ENCODE measurements at regions not wholly inside any gene's neighbourhood (a gene's known extent, or its start where the extent isn't known, plus 50 kb on each side); places are given as distances from the start of the nearest gene placed in this dataset.

DNA sequence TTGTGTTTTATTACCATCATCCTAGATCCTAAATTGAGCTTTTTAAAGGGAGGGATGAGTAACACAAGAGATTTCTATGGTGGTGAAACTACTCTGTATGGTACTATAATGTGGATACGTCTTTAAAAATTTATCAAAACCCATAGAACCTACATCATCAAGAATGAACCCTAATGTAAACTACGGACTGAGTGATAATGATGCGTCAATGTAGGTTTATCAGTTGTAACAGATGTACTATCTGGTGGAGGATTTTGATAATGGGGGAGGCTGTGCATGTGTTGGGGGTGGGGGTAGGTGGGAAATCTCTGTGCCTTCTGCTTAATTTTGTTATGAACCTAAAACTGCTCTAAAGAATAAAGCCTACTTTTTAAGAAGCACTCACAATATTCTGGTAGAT lies 724.1 kb upstream of the SOX9 start:
- no peak for DNase-seq (ENCODE audit: low spot score)

DNA sequence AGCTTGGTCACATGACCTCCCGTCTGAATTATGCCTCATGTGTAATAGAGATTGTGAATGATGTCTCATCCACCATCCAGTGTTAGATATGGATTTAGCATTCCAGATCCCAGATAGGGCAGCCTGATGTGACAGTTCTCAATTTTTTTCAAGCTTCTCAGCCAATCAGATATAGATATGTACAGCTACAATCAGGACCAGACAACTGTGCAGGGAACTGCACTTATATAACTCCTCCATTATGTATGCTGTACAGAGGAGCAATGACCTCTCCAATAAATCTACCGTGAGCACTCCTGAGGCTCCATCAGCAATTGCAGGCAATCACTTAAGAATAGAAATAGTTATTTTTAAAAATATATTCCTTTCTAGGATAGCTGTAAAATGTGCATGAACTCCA lies 722.8 kb upstream of the SOX9 start:
- DNase-seq (ENCODE audit: low spot score), result no peak

DNA sequence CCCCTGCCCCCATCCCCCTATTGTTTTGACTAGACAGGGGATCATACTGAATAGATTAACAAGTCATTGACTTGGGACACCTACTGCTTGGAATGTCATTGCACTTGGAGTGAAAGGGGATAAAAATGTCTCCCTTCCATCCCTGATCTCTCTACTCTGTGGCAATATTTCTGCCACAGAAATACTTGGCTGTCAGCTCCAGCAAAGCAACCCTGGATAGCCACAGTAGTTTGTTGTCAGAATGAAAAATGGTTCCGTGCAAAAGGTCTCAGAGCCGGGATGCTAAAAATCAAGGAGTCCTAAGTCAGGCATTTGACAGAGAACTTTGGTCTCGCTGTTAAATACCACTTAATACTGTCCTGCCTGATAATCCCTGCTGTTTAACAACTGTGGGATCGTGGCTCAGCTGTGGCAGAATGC lies 722.0 kb upstream of the SOX9 start:
- no peak for DNase-seq (ENCODE audit: low spot score)

DNA sequence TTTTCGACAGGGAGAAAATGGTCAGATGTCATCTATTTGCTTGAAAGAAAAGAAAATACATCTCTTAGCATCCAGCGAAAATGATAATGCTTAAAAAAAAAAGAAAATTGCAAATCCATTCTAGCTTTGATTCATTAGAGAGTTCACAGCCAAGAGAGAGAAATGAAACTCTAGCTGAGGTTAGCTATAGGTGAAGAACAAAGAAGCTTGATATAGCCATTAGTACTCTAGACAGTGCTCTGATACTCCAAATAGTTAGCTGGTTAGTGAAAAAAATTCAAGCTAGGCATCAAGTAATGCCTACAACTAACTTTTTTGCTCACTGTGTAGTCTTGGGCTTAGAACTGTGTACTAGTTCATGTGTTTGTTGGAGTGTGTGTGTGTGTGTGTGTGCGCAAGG lies 721.6 kb upstream of the SOX9 start:
- no peak for DNase-seq (ENCODE audit: low spot score)

DNA sequence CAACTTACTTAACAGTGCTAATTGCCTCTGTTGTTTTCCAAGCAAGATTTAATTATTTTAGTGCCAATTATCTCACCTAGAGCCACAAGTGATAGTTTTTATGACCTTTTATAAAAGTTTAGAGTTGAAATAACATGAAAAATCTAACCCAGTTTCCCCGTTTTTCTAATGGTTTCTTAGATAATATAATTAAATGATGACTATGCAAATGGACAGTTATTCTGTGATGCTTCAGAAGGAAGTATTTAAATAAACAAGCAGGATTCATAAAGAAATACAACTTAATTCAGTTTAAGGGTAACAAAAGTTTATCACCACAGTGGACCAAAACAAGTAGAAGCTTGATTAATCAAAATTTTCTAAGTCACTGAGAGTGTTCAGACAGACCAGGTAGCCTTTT lies 721.2 kb upstream of the SOX9 start:
- DNase-seq (ENCODE audit: low spot score), result no peak

DNA sequence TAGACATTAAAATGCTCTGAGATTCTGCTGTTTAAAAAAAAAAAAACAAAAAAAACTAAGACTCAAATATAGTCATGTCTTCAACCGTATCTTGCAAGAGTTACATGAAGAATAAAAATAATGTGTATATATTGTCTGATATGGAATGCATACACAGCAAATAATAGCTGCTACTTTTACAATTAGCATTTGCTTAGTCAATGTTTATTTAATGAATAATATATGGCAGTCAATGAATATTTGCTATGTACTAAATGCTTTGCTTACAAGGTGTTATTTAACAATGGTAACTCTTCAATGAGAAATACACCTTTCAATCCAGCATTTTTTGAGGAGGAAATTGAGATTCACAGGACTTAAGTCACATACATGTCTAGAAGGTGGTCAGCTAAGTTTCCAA lies 718.8 kb upstream of the SOX9 start:
- DNase-seq (ENCODE audit: low spot score), result no peak

DNA sequence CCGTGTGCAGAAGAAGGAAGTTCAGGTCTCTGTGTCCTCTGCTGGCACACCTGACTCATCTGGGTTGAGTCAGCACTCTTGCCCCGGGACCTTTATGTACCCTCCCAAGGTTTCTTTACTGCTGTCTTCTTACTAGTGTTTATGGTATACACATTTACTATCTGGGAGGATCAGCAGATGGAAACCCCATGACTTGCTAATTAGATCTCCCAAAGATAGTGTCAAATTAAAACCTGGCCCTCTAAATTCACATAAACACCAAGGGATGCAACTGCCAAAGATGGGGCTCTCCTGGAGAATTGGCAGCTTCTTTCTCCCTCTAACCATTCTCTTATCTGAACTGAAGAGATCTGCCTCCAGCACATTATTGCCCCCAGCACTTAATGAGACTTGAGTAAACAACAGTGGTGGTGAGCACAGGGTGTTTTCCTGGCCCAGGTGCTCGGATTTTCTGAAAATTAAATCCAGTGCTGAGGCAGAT lies 718.1 kb upstream of the SOX9 start:
- no peak for DNase-seq (ENCODE audit: low spot score)

DNA sequence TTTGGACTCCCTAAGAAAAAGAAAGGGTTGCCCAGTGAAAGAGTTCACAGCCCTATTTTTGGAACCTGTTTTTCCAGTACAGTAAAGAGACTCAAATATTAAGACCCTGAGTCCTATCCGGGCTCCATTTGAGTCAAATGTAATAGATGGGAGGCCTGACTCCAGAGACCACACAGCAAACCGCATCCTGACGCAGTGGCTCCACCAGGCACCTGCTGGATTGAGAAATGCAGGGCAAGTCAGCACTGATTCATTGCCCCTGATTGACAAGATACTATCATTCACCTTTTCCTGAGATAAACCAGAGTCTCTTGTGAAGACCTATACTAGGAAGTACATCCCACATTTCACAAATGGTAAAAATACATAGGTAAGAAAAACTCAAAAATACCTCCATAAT lies 715.7 kb upstream of the SOX9 start:
- DNase-seq (ENCODE audit: low spot score), result no peak

DNA sequence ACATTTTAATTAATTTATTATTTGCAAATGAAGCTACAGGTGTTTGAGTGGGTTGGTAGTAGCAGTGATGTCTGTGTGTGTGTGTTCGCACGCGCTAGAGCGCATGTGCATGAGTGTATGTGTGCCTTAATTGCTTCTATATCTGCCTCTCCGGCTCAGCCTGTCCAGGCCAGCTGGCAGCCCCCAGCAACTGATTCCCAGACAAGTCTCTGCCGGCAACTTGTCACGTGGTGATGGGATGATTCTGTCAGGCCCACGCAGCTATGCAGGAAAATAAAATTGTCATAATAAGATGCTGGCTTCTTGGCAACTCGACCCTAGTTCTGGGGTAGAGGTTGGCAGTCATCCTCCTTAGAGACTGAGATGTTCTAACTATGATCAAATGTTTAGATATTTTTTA lies 712.8 kb upstream of the SOX9 start:
- no peak for DNase-seq (ENCODE audit: low spot score)

DNA sequence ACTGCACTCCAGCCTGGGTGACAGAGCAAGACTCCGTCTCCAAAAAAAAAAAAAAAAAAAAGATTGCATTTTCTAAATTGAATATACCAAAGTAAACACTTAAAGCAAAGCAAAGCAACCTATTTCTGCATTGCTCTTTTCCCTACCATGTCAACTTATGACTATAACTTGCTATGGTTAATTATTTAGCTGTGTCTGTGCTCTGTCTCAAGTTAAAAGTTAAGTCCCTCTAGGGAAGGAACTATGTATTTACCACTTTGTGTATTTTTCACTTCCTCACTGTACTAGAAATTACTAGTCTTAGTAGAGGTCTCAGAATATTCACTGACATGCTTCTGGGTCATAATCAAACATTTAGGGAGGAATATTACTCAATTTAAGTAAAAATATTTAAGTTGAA lies 711.7 kb upstream of the SOX9 start:
- no peak for DNase-seq (ENCODE audit: low spot score)

DNA sequence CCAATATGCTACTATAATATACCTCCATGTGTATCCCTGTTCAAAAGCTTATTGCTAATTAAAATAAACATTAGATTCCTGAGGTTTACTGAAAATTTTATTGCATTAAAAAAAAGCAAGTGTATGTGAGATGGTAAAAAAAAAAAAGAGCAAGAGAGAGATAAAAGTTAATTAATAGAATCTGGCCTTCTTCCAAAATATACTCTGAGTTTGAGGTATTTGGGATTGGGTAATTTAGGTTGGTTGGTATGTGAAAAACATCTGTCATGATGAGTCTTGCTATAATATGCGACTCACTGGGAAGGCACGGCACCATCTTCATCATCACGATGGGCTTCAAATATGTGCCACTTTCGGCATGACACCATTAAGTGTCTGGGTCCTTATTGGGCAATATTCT lies 711.1 kb upstream of the SOX9 start:
- DNase-seq (ENCODE audit: low spot score), result no peak

DNA sequence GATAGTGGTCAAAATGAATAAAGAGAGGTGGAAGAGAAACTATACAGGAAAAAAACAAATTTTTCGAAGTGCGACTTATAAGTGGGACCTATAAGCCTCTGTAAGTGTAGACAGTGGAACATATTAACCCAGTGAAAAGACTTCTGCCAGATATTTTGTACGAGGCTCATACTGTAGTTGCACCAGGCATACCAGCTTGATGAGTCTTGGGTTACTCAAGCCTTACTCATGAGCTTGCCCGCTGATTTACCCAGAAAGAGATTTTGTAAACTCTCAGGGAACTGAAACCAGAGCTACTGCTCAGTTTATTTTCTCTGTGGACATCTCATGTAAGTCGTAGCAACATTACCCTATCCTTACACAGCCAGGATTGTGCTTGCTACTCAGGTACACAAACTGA lies 708.0 kb upstream of the SOX9 start:
- DNase-seq (ENCODE audit: low spot score), result no peak

DNA sequence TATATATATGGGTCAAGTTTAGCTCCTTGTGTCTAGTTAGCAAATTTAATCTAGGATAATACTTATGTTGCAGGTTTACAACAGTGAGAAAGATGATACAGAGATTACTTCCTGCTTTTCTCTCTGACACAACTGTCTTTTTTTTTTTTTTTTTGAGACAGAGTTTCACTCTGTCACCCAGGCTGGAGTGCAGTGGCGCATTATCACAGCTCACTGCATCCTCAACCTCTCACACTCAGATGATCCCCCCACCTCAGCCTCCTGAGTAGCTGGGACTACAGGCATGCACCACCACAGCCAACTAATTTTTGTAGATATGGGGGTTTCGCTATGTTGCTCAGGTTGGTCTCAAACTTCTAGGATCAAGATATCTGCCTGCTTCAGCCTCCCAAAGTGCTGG lies 706.9 kb upstream of the SOX9 start:
- DNase-seq (ENCODE audit: low spot score), result no peak

DNA sequence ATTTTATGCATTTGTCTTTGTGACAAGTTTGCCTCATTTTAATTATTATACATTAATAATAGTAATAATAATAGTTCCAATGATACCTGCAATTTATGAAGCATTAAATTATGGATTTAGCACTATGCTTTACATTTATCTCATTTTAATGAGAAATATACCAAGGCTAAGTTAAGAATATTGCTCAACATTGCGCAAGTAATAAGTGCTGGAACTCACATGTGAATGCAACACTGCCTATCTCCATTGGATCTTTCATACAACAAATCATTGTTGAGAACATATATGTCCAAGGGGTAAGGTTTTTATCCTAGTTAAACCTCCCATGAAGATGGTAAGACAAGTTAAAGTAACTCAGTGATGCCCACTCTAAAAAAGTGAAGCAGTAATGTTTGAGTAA lies 703.7 kb upstream of the SOX9 start:
- no peak for DNase-seq (ENCODE audit: low spot score)

DNA sequence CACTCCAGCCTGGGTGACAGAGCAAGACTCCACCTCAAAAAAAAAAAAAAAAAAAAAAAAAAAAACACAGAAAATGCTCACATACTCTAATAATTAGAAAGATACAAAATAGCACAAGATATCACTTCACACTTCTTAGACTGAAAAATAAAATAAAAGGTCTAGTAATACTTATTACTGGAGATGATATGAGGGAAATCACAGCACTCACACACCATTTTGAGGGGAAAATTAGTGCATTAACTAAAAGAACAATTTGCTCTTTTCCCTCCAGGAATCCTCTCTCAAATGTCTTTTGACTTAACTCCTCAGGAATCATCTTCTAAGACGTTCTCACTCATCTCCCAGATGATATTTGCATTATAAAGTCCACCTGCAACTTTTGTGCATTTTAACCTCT lies 697.9 kb upstream of the SOX9 start:
- DNase-seq (ENCODE audit: low spot score), result no peak

DNA sequence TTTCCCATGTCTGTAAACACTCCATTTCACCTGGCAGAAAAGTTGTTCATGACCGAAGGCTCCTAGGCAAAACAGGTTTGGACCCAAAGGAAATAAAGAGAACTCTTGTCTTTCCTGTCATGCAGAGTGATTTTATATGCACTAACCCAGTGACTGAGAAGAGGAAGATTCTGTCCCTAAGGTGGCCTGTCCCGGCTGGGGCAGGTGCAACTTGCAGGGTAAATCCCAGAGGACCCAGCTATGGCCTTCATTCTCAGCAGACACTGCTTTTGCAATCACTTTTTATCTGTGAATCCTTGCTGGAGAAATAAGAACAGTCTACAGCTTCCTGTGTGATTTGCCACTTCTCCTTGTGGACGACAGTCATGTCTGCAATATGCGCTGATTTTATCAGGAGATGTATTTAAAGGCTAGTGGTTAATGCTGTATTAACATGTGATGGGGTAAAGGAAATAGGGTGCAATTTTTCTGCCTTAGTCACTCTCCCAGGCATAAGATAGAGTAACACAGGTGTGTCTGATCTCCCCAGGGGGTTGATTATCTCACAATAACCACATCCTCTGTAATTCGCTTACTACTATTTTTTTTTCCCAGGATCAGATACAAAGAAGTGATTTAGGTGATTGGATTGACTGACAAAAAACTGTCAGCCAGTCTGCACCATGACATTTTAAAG lies 696.8 kb upstream of the SOX9 start:
- DNase-seq (ENCODE audit: low spot score), result no peak

DNA sequence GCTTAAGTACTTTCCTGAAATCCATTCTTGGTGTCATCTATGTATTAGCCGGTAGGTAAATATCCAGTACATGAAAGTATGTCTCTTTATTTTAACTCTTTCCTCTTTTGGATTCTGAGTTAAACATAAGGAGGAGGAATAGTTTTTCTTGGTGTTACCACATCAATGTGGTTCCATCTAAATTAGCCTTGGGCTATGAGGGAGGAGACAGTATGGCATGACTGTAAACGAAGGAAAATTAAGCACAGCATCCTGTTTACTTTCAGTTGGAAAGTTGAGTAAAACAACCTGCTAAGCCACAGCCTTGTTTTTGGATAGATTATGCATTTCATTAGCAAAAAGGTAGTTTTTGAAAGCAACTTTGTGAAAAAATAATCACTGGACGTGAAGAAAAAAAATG lies 693.0 kb upstream of the SOX9 start:
- no peak for DNase-seq (ENCODE audit: low spot score)

DNA sequence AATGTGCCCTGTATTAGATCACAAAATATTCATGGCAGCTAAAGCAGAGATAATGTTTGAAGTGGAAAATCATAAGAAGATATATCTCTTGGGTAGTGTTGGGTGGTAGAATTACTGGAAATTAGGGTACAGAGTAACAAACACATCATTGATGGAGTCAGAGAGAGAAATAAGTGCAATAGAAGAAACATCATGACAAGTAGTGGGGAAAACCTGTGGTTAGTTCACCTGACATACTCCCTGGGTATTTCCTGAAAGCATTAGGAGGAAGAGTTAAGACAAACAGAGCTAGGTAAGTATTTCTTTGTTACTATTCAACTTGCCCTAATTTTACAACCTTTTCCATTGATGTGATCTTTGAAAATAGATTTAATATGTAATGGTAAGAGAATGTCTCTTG lies 691.9 kb upstream of the SOX9 start:
- DNase-seq (ENCODE audit: low spot score), result no peak

DNA sequence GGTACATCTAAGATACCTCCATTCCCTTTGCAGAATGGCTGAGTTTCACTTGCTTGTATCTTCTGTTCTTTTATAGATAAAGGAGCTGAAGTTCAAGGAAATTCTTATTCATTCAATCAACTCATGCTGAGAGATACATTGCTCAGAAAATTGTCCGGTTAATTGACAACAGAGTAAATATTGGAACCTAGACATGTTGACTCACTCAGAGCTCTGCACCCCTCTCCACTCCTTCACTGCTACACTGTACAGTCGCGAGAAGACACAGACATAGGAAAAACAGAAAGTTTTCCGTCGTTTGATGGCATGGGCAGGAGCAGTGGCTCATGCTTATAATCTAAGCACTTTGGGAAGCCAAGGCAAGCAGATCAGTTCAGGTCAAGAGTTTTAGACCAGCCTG lies 690.5 kb upstream of the SOX9 start:
- no peak for DNase-seq (ENCODE audit: low spot score)

DNA sequence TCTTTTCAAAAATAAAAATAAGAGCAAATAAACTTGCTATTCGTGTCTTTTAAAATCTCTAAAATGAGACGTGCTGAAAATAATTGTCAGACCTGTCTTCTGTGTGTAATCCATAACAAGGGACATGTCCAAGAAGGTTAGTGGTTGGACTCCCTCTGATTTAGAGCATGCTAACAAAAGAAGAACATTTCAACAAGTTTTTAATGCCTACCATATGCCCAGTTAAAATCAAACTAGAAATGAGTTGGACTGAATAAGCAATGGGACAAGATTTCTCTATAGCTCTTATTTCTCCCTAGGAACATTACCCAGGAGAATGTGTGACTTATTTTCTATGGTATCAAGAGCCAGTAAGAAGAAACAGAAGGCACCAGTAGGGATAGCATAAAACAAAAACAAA lies 689.7 kb upstream of the SOX9 start:
- no peak for DNase-seq (ENCODE audit: low spot score)

DNA sequence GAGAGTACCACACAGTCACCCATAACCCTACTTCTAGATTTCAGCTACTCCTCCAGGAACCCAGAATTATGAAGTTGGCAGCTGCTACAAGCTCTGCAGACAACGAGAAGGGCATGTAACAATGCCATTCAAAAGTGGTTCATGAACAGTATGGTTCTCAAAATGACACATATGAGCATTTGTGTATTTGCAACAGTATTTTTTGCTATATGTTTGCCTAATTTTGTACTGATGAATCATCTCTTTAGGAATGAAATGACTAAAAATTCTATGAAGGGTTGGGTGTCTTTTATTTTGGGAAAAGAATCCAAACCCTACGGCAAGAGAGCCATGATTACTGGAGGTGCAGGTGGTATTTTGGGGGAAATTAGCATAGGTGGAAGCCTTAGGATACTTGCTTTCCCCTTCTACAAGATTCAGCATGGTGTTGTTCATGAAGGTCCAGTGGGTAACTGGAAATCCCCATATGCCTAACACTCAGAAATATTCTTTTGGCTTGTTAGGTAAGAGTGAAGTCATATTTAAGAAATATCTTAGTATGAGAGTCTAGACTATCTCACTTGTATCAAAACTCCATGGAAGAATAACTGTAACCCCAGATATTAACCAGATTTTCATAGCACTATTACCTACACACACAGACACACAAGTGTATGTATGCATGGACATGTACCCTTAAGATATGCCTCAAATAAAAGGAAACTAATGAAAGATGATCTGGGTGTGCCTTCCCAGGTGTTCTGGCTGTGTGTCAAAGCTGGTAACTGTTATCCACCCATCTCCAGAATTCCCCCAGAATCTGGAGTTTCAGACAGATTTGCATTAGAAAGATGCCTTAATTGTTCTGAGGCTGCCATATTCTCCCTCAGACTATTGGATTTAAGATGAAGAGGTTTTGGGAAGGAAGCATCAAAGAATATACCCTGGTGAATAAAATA lies 688.2 kb upstream of the SOX9 start:
- DNase-seq (ENCODE audit: low spot score), result no peak

DNA sequence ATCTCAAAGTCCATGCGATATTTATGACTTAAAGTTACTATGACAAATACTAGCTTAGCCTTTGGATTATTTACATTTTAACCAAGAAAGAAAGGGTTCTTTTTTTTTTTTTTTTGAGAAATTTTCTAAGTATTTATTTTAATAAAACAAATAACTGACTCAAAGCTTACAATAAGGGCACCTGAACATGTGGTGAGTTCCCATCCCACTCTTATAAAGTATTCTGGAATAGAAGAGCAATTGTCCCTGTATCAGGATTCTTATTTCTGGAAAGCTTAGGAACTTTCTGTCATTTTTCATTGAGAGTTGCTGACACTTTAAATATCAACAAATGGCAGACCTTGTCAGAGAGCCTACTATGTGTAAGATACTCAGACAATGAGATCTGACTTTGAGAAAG lies 686.1 kb upstream of the SOX9 start:
- DNase-seq (ENCODE audit: low spot score), result no peak

DNA sequence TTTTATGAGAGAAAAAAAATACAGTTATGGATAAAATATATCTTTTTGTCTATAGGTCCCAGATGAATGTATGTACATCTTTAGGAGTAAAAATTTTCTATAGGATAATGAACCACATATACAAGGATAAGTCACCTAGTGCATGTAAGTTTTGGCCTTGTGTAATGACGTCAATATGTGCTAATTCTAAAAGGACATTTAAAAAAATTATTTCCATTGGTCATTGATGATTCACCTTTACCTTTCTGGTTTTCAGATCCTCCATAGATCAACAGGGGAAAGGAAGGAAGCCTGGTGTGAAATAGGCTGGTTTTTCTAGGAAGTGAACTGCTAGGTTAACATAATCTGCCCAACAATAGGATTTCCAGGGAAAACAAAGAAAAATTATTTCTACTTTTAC lies 684.3 kb upstream of the SOX9 start:
- no peak for DNase-seq (ENCODE audit: low spot score)

DNA sequence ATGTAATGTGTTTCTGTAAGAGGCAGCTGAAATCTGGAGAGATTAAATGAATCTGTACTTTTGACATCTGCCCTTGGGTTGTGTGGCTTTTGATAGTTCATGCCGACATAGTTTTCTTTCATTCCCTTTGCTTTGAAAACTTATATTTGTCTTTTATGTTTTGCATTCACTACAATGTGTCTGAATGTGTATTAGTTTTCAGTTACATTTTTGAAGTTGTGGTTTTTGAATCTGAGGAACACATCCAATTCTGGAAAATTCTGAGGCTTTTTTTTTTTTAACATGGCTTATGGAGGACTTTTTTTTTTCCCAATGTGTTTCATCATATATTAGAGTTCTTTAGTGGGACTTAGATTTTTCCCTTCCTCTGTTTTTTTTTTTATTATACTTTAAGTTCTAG lies 683.7 kb upstream of the SOX9 start:
- DNase-seq (ENCODE audit: low spot score), result no peak
